Endothelial cell of umbilical vein (primary cell): ENCODE measurements at regions not wholly inside any gene's neighbourhood (a gene's known extent, or its start where the extent isn't known, plus 50 kb on each side); places are given as distances from the start of the nearest gene placed in this dataset.

Experiments used
- BruUV-seq: library from RNA; stranded (reverse); fragments of 400-500 nt; replicated peaks from 2 replicates; lab custom pipeline; 2021; lab: Mats Ljungman, UMichigan
- CTCF ChIA-PET: fragments of 300-600, 350-600 bp; sonication (Branson Sonifier 250); formaldehyde crosslinking; loops from one replicate; lab custom pipeline; 2021; ENCODE audit warnings: antibody characterized with exemption, inconsistent platforms; lab: Charles Lee
- POLR2A ChIA-PET: fragments of 300-600, 350-600 bp; sonication (Branson Sonifier 250); formaldehyde crosslinking; loops from one replicate; lab custom pipeline; 2021; ENCODE audit warnings: antibody characterized with exemption, inconsistent platforms; lab: Charles Lee
- DNase-seq: peaks from one replicate; pipeline ENCODE4 v3.0.0-alpha.2; 2011; ENCODE audit warnings: low read depth, low spot score
- FAIRE-seq: peaks from 2 replicates; lab custom pipeline; 2011; peaks lifted over from hg19 to GRCh38; lab: Jason Lieb, UNC
- H2AFZ ChIP-seq: 2 replicates; pipeline ENCODE4 v1.6.0; 2012; ENCODE audit warnings: low read depth, low read length, control low read depth, inconsistent platforms
- H3K27ac ChIP-seq: 2 replicates; pipeline ENCODE4 v1.5.1; 2011; ENCODE audit warnings: low read depth, mild to moderate bottlenecking, control low read depth, low read length, moderate library complexity; ENCODE audit not compliant: insufficient read depth
- H3K27me3 ChIP-seq, 2 experiments: 2 replicates each; pipeline versions ENCODE4 v1.6.0 to v1.6.1; 2011; ENCODE audit warnings: low read length in 2 of 2, mixed read lengths in 1 of 2; ENCODE audit not compliant: control insufficient read depth in 2 of 2, insufficient read depth in 2 of 2
- H3K36me3 ChIP-seq, 2 experiments: 2 replicates in 1 of 2; 3 replicates in 1 of 2; pipeline ENCODE4 v1.5.1; 2011; ENCODE audit warnings: low read length in 2 of 2, mild to moderate bottlenecking in 1 of 2, moderate library complexity in 1 of 2; ENCODE audit not compliant: control insufficient read depth in 2 of 2, insufficient read depth in 2 of 2; ENCODE audit errors: extremely low read depth in 1 of 2
- H3K4me1 ChIP-seq: 3 replicates; pipeline ENCODE4 v1.5.1; 2011; ENCODE audit warnings: mild to moderate bottlenecking, low read length; ENCODE audit not compliant: control insufficient read depth, insufficient read depth; ENCODE audit errors: extremely low read depth
- H3K4me2 ChIP-seq: 2 replicates; pipeline ENCODE4 v1.6.1; 2011; ENCODE audit warnings: low read length, control low read depth, mixed read lengths; ENCODE audit not compliant: insufficient read depth
- H3K4me3 ChIP-seq, 3 experiments: fragments of 200-600 bp in 1 of 3; sonication (generic), shearing (Covaris generic) in 1 of 3; replicated peaks in 1 of 3; 2 replicates each; pipeline ENCODE4 v1.5.1; 2011 to 2016; ENCODE audit warnings: control low read depth in 3 of 3, low read length in 3 of 3, mild to moderate bottlenecking in 2 of 3, inconsistent platforms in 1 of 3, low read depth in 1 of 3, moderate library complexity in 1 of 3; ENCODE audit not compliant: insufficient read depth in 1 of 3
- H3K79me2 ChIP-seq: 2 replicates; pipeline ENCODE4 v1.6.0; 2012; ENCODE audit warnings: low read length, inconsistent platforms; ENCODE audit not compliant: control insufficient read depth, insufficient read depth
- H3K9ac ChIP-seq: replicated peaks from 2 replicates; pipeline ENCODE3; 2011; ENCODE audit warnings: low read length, control low read depth; ENCODE audit not compliant: insufficient read depth; ENCODE audit errors: extremely low read depth
- H3K9me1 ChIP-seq: replicated peaks from 3 replicates; pipeline ENCODE4 v1.6.0; 2011; ENCODE audit warnings: mild to moderate bottlenecking, low read length; ENCODE audit not compliant: control insufficient read depth, insufficient read depth; ENCODE audit errors: extremely low read depth
- H3K9me3 ChIP-seq: replicated peaks from 2 replicates; pipeline ENCODE4 v1.5.1; 2012; ENCODE audit warnings: low read length, inconsistent platforms; ENCODE audit not compliant: control insufficient read depth, insufficient read depth
- H4K20me1 ChIP-seq: replicated peaks from 2 replicates; pipeline ENCODE3; 2011; ENCODE audit warnings: mild to moderate bottlenecking, low read length; ENCODE audit not compliant: control insufficient read depth, insufficient read depth; ENCODE audit errors: extremely low read depth
- EZH2 ChIP-seq: IDR thresholded peaks from 2 replicates; pipeline ENCODE4 v1.6.1; 2012; ENCODE audit warnings: borderline replicate concordance, low read depth, mild to moderate bottlenecking, moderate library complexity, low read length, inconsistent platforms; ENCODE audit not compliant: severe bottlenecking
- FOS ChIP-seq: IDR thresholded peaks from 2 replicates; pipeline ENCODE4 v1.6.1; 2011; ENCODE audit warnings: mild to moderate bottlenecking, low read length, moderate library complexity, borderline replicate concordance; ENCODE audit not compliant: insufficient read depth
- GATA2 ChIP-seq: IDR thresholded peaks from 2 replicates; pipeline ENCODE4 v1.7.0; 2011; ENCODE audit warnings: low read depth, mild to moderate bottlenecking, moderate library complexity, mixed read lengths, low read length; ENCODE audit not compliant: insufficient read length, insufficient read depth
- JUN ChIP-seq: IDR thresholded peaks from 2 replicates; pipeline ENCODE4 v1.6.1; 2011; ENCODE audit warnings: borderline replicate concordance, low read depth; ENCODE audit not compliant: insufficient read length, insufficient read depth
- MYC ChIP-seq: IDR thresholded peaks from one replicate; pipeline ENCODE4 v1.6.1; 2011; ENCODE audit warnings: mild to moderate bottlenecking, low read depth, low read length
- POLR2A ChIP-seq: IDR thresholded peaks from 2 replicates; pipeline ENCODE4 v1.6.1; 2012; ENCODE audit warnings: low read depth, mild to moderate bottlenecking, control low read depth, low read length
- POLR2AphosphoS5 ChIP-seq: IDR thresholded peaks from 2 replicates; pipeline ENCODE4 v1.6.1; 2012; ENCODE audit warnings: low read depth, mild to moderate bottlenecking, control low read depth, low read length, moderate library complexity; ENCODE audit not compliant: insufficient read depth
- dilution Hi-C: fragments of 300-500 bp; cut with MboI; formaldehyde crosslinking; loops from one replicate; pipeline ENCODE4 v1.15.0; 2019; ENCODE audit warnings: low sequenced_read_pairs; ENCODE audit not compliant: extremely low pct_ligation_motif_present
- intact Hi-C: fragments of 100-400 bp; cut with micrococcal nuclease; formaldehyde crosslinking; loops from one replicate; pipeline ENCODE4 v1.10.0; 2022
- TF ChIP-seq, protein P1 (sequence below), 2 donors: IDR thresholded peaks; 1 replicate in 1 of 2; 2 replicates in 1 of 2; pipeline ENCODE4 v1.5.1; 2011; ENCODE audit warnings: low read length in 2 of 2, mild to moderate bottlenecking in 2 of 2, moderate library complexity in 2 of 2, control low read depth in 1 of 2, inconsistent platforms in 1 of 2, low read depth in 1 of 2; ENCODE audit not compliant: insufficient read depth in 1 of 2; ENCODE audit errors: extremely low read depth in 1 of 2
- TF ChIP-seq, protein P2 (sequence below): IDR thresholded peaks from 2 replicates; pipeline ENCODE4 v1.6.1; 2011; ENCODE audit not compliant: insufficient read depth, insufficient read length

DNA sequence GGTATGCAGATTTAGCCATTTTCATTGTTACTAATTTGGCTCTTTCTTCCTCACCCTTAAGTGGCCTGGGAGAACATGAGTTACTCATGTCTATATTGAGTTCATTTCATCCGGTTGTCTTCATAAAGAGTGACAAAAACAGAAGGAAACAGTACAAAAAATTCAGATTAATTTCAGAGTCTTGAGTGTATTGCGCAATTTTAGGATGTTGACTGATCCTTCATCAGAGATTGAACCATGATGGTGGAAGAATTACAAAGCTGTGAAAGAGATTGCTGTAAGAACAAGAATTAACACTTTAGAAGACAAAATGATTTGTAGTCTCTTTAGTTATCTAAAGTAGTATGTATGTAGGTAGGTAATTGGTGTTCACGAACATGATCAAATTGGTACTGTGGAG is 194.0 kb upstream of the PPP1R3A start:
- no peak for DNase-seq
- no peaks in the 10 kb centered on the region for H4K20me1 ChIP-seq
- ChIA-PET CTCF (interaction anchor here (0.6 kb wide), 1 partner anchor 197 kb away, joined by 3 read pairs; no protein-coding TSS in a partner anchor), POLR2A (no interaction called here)
- H3K4me1 ChIP-seq = no peaks in the 10 kb centered on the region
- intact Hi-C loops (no loop called here), dilution Hi-C loops (no loop called here)
- no peak overlapping the region for H3K9ac ChIP-seq
- H2AFZ ChIP-seq = no peak overlapping the region
- no peak for FAIRE-seq
- TF ChIP-seq, protein P1, sequence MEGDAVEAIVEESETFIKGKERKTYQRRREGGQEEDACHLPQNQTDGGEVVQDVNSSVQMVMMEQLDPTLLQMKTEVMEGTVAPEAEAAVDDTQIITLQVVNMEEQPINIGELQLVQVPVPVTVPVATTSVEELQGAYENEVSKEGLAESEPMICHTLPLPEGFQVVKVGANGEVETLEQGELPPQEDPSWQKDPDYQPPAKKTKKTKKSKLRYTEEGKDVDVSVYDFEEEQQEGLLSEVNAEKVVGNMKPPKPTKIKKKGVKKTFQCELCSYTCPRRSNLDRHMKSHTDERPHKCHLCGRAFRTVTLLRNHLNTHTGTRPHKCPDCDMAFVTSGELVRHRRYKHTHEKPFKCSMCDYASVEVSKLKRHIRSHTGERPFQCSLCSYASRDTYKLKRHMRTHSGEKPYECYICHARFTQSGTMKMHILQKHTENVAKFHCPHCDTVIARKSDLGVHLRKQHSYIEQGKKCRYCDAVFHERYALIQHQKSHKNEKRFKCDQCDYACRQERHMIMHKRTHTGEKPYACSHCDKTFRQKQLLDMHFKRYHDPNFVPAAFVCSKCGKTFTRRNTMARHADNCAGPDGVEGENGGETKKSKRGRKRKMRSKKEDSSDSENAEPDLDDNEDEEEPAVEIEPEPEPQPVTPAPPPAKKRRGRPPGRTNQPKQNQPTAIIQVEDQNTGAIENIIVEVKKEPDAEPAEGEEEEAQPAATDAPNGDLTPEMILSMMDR (IDR thresholded peaks at IDR 0.05; ENCODE audit: extremely low read depth in 1 of 2, insufficient read depth in 1 of 2, low read depth in 1 of 2, low read length in 2 of 2) = no peak
- no peak for TF ChIP-seq JUN
- no peak for TF ChIP-seq MYC
- no peak for TF ChIP-seq POLR2A
- TF ChIP-seq POLR2AphosphoS5 = no peak
- TF ChIP-seq GATA2 = no peak
- TF ChIP-seq, protein P2, sequence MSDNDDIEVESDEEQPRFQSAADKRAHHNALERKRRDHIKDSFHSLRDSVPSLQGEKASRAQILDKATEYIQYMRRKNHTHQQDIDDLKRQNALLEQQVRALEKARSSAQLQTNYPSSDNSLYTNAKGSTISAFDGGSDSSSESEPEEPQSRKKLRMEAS = no peak
- TF ChIP-seq EZH2 = no peak
- no peak for TF ChIP-seq FOS
- no peak overlapping the region for H3K4me2 ChIP-seq
- no peaks in the 10 kb centered on the region for H3K79me2 ChIP-seq
- H3K9me1 ChIP-seq = no peaks in the 10 kb centered on the region
- no peaks in the 10 kb centered on the region for H3K27me3 ChIP-seq
- H3K4me3 ChIP-seq = no peak overlapping the region
- H3K9me3 ChIP-seq = no peaks in the 10 kb centered on the region
- no peaks in the 10 kb centered on the region for H3K36me3 ChIP-seq
- no TSS peak for BruUV-seq
- no peak overlapping the region for H3K27ac ChIP-seq
